Transverse colon (tissue), 4 donors: ENCODE measurements at regions not wholly inside any gene's neighbourhood (a gene's known extent, or its start where the extent isn't known, plus 50 kb on each side); places are given as distances from the start of the nearest gene placed in this dataset.

Experiments used
- DNase-seq: peaks from one replicate; pipeline ENCODE4 v3.0.0-alpha.2; 2019
- H3K27ac ChIP-seq, 4 donors: fragments of 200-600 bp; sonication (generic); 2 replicates each; pipeline ENCODE4 v1.5.1; 2016 to 2018; ENCODE audit warnings: inconsistent platforms in 4 of 4
- H3K27me3 ChIP-seq: fragments of 200-600 bp; sonication (generic); 2 replicates; pipeline ENCODE4 v1.5.1; 2017; ENCODE audit warnings: inconsistent platforms
- H3K36me3 ChIP-seq, 4 donors: fragments of 200-600 bp; sonication (generic); 2 replicates each; pipeline ENCODE4 v1.5.1; 2017 to 2019; ENCODE audit warnings: inconsistent platforms in 4 of 4
- H3K4me1 ChIP-seq, 4 donors: fragments of 200-600 bp; sonication (generic); 2 replicates each; pipeline ENCODE4 v1.5.1; 2017 to 2020; ENCODE audit warnings: inconsistent platforms in 4 of 4
- H3K4me3 ChIP-seq, 4 donors: fragments of 200-600 bp; sonication (generic); 1 replicate in 1 of 4; 2 replicates in 3 of 4; pipeline versions ENCODE4 v1.5.1 to v1.6.1; 2017 to 2019; ENCODE audit warnings: inconsistent platforms in 4 of 4
- H3K9me3 ChIP-seq, 2 donors: fragments of 200-600 bp; sonication (generic); 2 replicates each; pipeline ENCODE4 v1.5.1; 2017 to 2019; ENCODE audit warnings: inconsistent platforms in 2 of 2
- EP300 ChIP-seq: sonication (generic); formaldehyde crosslinking; IDR thresholded peaks from one replicate; pipeline ENCODE4 v1.6.1; 2017; ENCODE audit warnings: antibody characterized with exemption, low read depth
- POLR2A ChIP-seq: fragments of 450-650 bp; IDR thresholded peaks from one replicate; pipeline ENCODE4 v1.6.1; 2016; ENCODE audit warnings: antibody characterized with exemption, mild to moderate bottlenecking, moderate library complexity
- POLR2AphosphoS5 ChIP-seq, 3 donors: sonication (generic); formaldehyde crosslinking; IDR thresholded peaks; one replicate each; pipeline ENCODE4 v1.6.1; 2016; ENCODE audit warnings: antibody characterized with exemption in 3 of 3
- WGBS, 2 donors: methylation state at CpG; one replicate each; pipeline ENCODE4 v1.1.5; 2018; ENCODE audit warnings: low coverage in 1 of 2; 5-methylcytosine and 5-hydroxymethylcytosine counted together
- in situ Hi-C, 4 donors: fragments of 200-750 bp; cut with MboI; loops; one replicate each; pipeline versions ENCODE4 v1.15.0 to v1.15.1; 2017; ENCODE audit warnings: low sequenced_read_pairs in 3 of 4, low pct_ligation_motif_present in 1 of 4, low pct_unique_long_range_greater_than_20kb in 1 of 4
- intact Hi-C: fragments of 100-400 bp; cut with DNase I; formaldehyde crosslinking; loops from one replicate; pipeline ENCODE4 v1.15.1; 2023; ENCODE audit warnings: low total_unique reads
- TF ChIP-seq, protein P1 (sequence below), 5 experiments: fragments of 200-600 bp in 3 of 5; fragments of 450-650 bp in 2 of 5; sonication (generic) in 3 of 5; IDR thresholded peaks; 1 replicate in 2 of 5; 2 replicates in 3 of 5; pipeline ENCODE4 v1.5.1; 2016 to 2017; ENCODE audit warnings: antibody characterized with exemption in 5 of 5, inconsistent platforms in 3 of 5, mild to moderate bottlenecking in 2 of 5, moderate library complexity in 1 of 5

DNA sequence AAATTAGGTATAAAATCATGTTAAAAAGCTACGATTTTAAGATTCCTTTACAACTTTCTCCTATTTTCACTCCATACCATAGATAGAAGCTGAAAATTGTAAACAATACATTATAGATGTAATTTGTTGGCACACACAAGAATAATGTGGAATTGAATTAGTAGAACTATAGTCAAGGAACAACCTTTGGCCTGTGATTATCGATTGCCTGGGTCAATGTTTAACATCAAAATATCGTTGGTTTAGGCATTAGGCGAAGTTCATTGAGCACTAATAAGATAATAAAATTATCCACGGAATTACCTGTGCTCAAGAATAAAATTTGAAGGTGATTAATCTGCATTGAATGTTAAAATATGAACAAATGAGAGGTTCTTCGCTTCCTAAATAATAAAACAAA, 455.1 kb upstream of the ZP4 start:
- 72 to 81% methylated on average over 6 of the region's 6 CpGs for WGBS, 2 donors
- no peak for TF ChIP-seq EP300
- TF ChIP-seq, protein P1, sequence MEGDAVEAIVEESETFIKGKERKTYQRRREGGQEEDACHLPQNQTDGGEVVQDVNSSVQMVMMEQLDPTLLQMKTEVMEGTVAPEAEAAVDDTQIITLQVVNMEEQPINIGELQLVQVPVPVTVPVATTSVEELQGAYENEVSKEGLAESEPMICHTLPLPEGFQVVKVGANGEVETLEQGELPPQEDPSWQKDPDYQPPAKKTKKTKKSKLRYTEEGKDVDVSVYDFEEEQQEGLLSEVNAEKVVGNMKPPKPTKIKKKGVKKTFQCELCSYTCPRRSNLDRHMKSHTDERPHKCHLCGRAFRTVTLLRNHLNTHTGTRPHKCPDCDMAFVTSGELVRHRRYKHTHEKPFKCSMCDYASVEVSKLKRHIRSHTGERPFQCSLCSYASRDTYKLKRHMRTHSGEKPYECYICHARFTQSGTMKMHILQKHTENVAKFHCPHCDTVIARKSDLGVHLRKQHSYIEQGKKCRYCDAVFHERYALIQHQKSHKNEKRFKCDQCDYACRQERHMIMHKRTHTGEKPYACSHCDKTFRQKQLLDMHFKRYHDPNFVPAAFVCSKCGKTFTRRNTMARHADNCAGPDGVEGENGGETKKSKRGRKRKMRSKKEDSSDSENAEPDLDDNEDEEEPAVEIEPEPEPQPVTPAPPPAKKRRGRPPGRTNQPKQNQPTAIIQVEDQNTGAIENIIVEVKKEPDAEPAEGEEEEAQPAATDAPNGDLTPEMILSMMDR (IDR thresholded peaks at IDR 0.05), result no peak
- no peak for TF ChIP-seq POLR2AphosphoS5 (IDR thresholded peaks at IDR 0.05)
- TF ChIP-seq POLR2A, result no peak
- Histone ChIP-seq H3K4me3 (no peak overlapping the region), H3K27ac (no peak overlapping the region), H3K9me3 (no peaks in the 10 kb centered on the region), H3K36me3 (no peaks in the 10 kb centered on the region), H3K27me3 (no peaks in the 10 kb centered on the region), H3K4me1 (no peaks in the 10 kb centered on the region)
- intact Hi-C loops (no loop called here), in situ Hi-C loops (no loop called here)
- no peak for DNase-seq

DNA sequence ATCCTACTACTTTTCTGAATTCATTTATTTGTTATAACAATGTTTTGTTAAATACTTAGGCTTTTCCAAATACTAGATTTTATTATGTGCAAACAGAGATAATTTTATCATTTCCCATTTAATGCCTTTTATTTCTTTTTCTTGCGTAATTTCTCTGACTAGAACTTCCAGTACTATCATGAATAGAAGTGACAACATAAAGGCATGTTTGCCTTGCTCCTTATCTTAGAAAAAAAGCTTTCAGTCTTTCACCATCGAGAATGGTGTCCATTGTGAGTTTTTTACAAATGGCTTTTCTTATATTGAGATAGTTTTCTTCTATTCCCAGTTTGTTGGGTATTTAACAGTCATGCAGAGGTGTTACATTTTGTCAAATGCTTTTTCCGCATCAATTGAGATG, 453.1 kb upstream of the ZP4 start:
- no peaks in the 10 kb centered on the region for H3K27me3 ChIP-seq
- no peaks in the 10 kb centered on the region for H3K4me1 ChIP-seq
- 68% methylated on average over 2 to 3 of the region's 3 CpGs for WGBS, 2 donors
- H3K9me3 ChIP-seq, result no peaks in the 10 kb centered on the region
- intact Hi-C loops (no loop called here), in situ Hi-C loops (no loop called here)
- TF ChIP-seq EP300, result no peak
- TF ChIP-seq, protein P1 (IDR thresholded peaks at IDR 0.05), result no peak
- TF ChIP-seq POLR2A, result no peak
- no peak for TF ChIP-seq POLR2AphosphoS5 (IDR thresholded peaks at IDR 0.05)
- no peak for DNase-seq
- no peak overlapping the region for H3K27ac ChIP-seq
- no peak overlapping the region for H3K4me3 ChIP-seq
- H3K36me3 ChIP-seq, result no peaks in the 10 kb centered on the region

DNA sequence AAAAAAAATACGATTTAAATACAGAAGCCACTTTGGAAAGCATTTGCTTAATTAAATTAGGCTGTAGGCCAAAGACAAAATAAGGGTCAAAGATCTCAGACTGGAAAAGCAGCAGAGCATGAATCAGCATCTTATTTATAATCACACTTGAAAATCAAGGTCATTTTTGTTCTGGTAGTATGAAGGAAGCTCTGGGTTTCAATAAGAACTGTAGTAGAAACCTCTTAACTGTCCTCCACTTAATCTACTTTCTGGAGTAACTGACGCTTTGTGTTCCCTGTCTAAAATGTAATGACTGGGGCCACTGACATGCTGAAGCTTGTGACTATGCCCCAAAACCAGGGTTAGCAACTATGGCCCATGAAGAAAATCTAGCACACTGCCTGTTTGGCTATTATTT, 450.7 kb upstream of the ZP4 start:
- no peak for DNase-seq

DNA sequence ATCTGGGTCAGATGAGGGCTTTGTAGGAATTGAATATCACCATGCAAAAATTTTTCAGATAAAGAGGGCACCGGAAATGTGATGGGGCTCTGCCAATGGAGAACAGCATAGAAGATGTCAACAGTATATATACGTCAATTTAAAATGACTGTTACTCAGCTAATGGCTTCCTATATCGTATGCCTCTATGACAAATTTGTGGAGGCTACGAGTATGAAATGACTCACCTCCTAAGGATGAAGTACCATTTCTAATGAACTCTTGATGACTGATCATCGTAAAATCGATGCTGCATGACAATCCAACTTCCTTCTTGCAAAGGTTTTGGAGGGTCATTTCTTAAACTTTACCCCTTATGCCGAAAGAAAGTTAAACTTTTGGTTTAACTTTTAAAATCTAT, 450.3 kb upstream of the ZP4 start:
- Histone ChIP-seq H3K36me3 (no peaks in the 10 kb centered on the region), H3K27ac (no peak overlapping the region), H3K9me3 (no peaks in the 10 kb centered on the region), H3K4me3 (no peak overlapping the region), H3K4me1 (no peaks in the 10 kb centered on the region), H3K27me3 (no peaks in the 10 kb centered on the region)
- DNase-seq, result no peak
- in situ Hi-C loops (no loop called here), intact Hi-C loops (no loop called here)
- 81 to 86% methylated on average over 7 of the region's 7 CpGs for WGBS, 2 donors
- no peak for TF ChIP-seq EP300
- TF ChIP-seq, protein P1 (IDR thresholded peaks at IDR 0.05), result no peak
- TF ChIP-seq POLR2A, result no peak
- TF ChIP-seq POLR2AphosphoS5 (IDR thresholded peaks at IDR 0.05), result no peak

More for the DNA sequence above, 450.7 kb upstream of the ZP4 start:
- no peak overlapping the region for H3K4me3 ChIP-seq
- in situ Hi-C loops (no loop called here), intact Hi-C loops (no loop called here)
- WGBS, 2 donors, result 59 to 70% methylated on average over 1 to 2 of the region's 2 CpGs
- TF ChIP-seq, protein P1 (IDR thresholded peaks at IDR 0.05), result no peak
- TF ChIP-seq POLR2AphosphoS5 (IDR thresholded peaks at IDR 0.05), result no peak
- no peak for TF ChIP-seq POLR2A
- no peak for TF ChIP-seq EP300
- no peaks in the 10 kb centered on the region for H3K36me3 ChIP-seq
- H3K4me1 ChIP-seq, result no peaks in the 10 kb centered on the region
- no peaks in the 10 kb centered on the region for H3K27me3 ChIP-seq
- no peaks in the 10 kb centered on the region for H3K9me3 ChIP-seq
- no peak overlapping the region for H3K27ac ChIP-seq
